MM.1S (cell line): ENCODE measurements at regions not wholly inside any gene's neighbourhood (a gene's known extent, or its start where the extent isn't known, plus 50 kb on each side); places are given as distances from the start of the nearest gene placed in this dataset.
"Not testable (repeated sequence)": the region's sequence is repeated elsewhere in the genome, so short reads cannot be mapped to it uniquely, and the experiment has no call there.

ENCODE experiments used
- DNase-seq: peaks from one replicate; pipeline ENCODE4 v3.0.0-alpha.2; 2015
- H2AFZ ChIP-seq: fragments of 300-600 bp; sonication (generic); 2 replicates; pipeline ENCODE4 v1.6.0; 2016; ENCODE audit warnings: antibody characterized with exemption, low read length
- H3F3A ChIP-seq: fragments of 300-600 bp; sonication (generic); 2 replicates; pipeline ENCODE4 v1.6.1; 2016; ENCODE audit warnings: mild to moderate bottlenecking, antibody characterized with exemption, low read length, moderate library complexity, mixed read lengths; ENCODE audit not compliant: insufficient read depth
- H3K27ac ChIP-seq: fragments of 300-600 bp; sonication (generic); 2 replicates; pipeline ENCODE4 v1.5.1; 2016; ENCODE audit warnings: mild to moderate bottlenecking, low read length
- H3K27me3 ChIP-seq: fragments of 300-600 bp; sonication (generic); replicated peaks from 2 replicates; pipeline ENCODE4 v1.6.0; 2016; ENCODE audit warnings: low read length; ENCODE audit not compliant: insufficient read depth
- H3K36me3 ChIP-seq: fragments of 300-600 bp; sonication (generic); replicated peaks from 2 replicates; pipeline ENCODE4 v1.6.1; 2016; ENCODE audit warnings: mild to moderate bottlenecking, low read length, mixed read lengths; ENCODE audit not compliant: insufficient read depth
- H3K4me1 ChIP-seq: fragments of 300-600 bp; sonication (generic); 2 replicates; pipeline ENCODE4 v1.6.1; 2016; ENCODE audit warnings: low read length, mixed read lengths
- H3K4me2 ChIP-seq: fragments of 300-600 bp; sonication (generic); 2 replicates; pipeline ENCODE4 v1.6.0; 2016; ENCODE audit warnings: low read depth, low read length
- H3K4me3 ChIP-seq: fragments of 300-600 bp; sonication (generic); 2 replicates; pipeline ENCODE4 v1.5.1; 2016; ENCODE audit warnings: low read length, mixed read lengths
- H3K79me2 ChIP-seq: fragments of 300-600 bp; sonication (generic); 2 replicates; pipeline ENCODE4 v1.6.1; 2016; ENCODE audit warnings: mixed run types, low read length, mixed read lengths
- H3K9ac ChIP-seq: fragments of 300-600 bp; sonication (generic); 2 replicates; pipeline ENCODE4 v1.6.1; 2016; ENCODE audit warnings: low read length, mixed read lengths
- H3K9me2 ChIP-seq: fragments of 300-600 bp; sonication (generic); replicated peaks from 2 replicates; pipeline ENCODE4 v1.6.1; 2016; ENCODE audit warnings: mild to moderate bottlenecking, low read length, mixed read lengths; ENCODE audit not compliant: insufficient read depth
- H3K9me3 ChIP-seq: fragments of 300-600 bp; sonication (generic); replicated peaks from 2 replicates; pipeline ENCODE4 v1.6.1; 2016; ENCODE audit warnings: mild to moderate bottlenecking, low read length, mixed read lengths; ENCODE audit not compliant: insufficient read depth
- H4K20me1 ChIP-seq: fragments of 300-600 bp; sonication (generic); 2 replicates; pipeline ENCODE4 v1.6.1; 2016; ENCODE audit warnings: mild to moderate bottlenecking, low read length, moderate library complexity, mixed read lengths; ENCODE audit not compliant: insufficient read depth
- CTCF ChIP-seq: fragments of 300-600 bp; sonication (generic); IDR thresholded peaks from 2 replicates; pipeline ENCODE4 v1.5.1; 2016; ENCODE audit warnings: antibody characterized with exemption, low read length, mixed read lengths
- EZH2 ChIP-seq: fragments of 300-600 bp; sonication (generic); optimal IDR thresholded peaks from 2 replicates; pipeline ENCODE3; 2017; ENCODE audit warnings: low read depth, mild to moderate bottlenecking, antibody characterized with exemption, low read length, mixed read lengths
- EZH2phosphoT487 ChIP-seq: fragments of 300-600 bp; sonication (generic); IDR thresholded peaks from 2 replicates; pipeline ENCODE4 v1.6.1; 2018; ENCODE audit warnings: antibody characterized with exemption, low read length

- H3K9me3 ChIP-seq: no peaks in the 10 kb centered on the region
- no peaks in the 10 kb centered on the region for H4K20me1 ChIP-seq
- H3K4me1 ChIP-seq: no peaks in the 10 kb centered on the region
- TF ChIP-seq EZH2phosphoT487 (no peak), EZH2 (no peak), CTCF (no peak)
- H2AFZ ChIP-seq: no peak overlapping the region
- no peak overlapping the region for H3K9ac ChIP-seq
- H3F3A ChIP-seq: no peaks in the 10 kb centered on the region
- no peaks in the 10 kb centered on the region for H3K9me2 ChIP-seq
- no peak for DNase-seq
- H3K27me3 ChIP-seq: no peaks in the 10 kb centered on the region
- H3K36me3 ChIP-seq: no peaks in the 10 kb centered on the region
- no peaks in the 10 kb centered on the region for H3K79me2 ChIP-seq
- H3K4me3 ChIP-seq: no peak overlapping the region
- no peak overlapping the region for H3K27ac ChIP-seq
- H3K4me2 ChIP-seq: no peak overlapping the region
Measured at GRCh38 chr5:115423051-115423450, 121.5 kb downstream of the FEM1C start.

DNA sequence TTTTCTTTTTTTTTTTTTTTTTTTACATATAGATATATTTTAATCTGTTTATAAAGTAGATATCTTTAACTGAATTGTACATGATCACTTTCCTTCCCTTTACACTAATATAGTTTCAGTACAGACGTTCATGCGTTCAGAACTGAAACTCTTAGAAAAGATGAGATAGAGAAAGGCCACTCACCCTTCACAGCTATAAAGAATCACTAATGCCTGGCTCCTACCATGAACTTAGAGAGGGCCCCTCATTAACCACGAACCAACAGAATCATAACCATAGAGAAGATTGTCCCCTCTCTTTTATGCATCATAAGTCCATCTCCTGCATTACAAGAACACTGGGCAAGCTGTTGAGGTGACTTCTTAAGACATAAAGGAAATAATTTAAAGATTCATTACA is 123.8 kb downstream of the FEM1C start:
- H3K4me3 ChIP-seq, H3K4me1 ChIP-seq, H3K27me3 ChIP-seq, H3F3A ChIP-seq, H3K9me2 ChIP-seq, H3K79me2 ChIP-seq, H3K27ac ChIP-seq, H2AFZ ChIP-seq, H3K4me2 ChIP-seq, H4K20me1 ChIP-seq, DNase-seq, H3K9ac ChIP-seq, H3K36me3 ChIP-seq, H3K9me3 ChIP-seq: not testable (repeated sequence)

- Histone ChIP-seq H3K79me2 (no peaks in the 10 kb centered on the region), H3K9ac (no peak overlapping the region), H4K20me1 (no peaks in the 10 kb centered on the region), H3K36me3 (no peaks in the 10 kb centered on the region), H3K27me3 (no peaks in the 10 kb centered on the region), H3K9me2 (no peaks in the 10 kb centered on the region), H3K27ac (no peak overlapping the region), H3K4me3 (no peak overlapping the region), H2AFZ (no peak overlapping the region), H3F3A (no peaks in the 10 kb centered on the region), H3K9me3 (no peaks in the 10 kb centered on the region), H3K4me1 (no peaks in the 10 kb centered on the region), H3K4me2 (no peak overlapping the region)
- DNase-seq: no peak
- no peak for TF ChIP-seq EZH2phosphoT487
- no peak for TF ChIP-seq EZH2
- no peak for TF ChIP-seq CTCF
Measured at GRCh38 chr5:115419846-115420585, 123.6 kb upstream of the CCDC112 start.

DNA sequence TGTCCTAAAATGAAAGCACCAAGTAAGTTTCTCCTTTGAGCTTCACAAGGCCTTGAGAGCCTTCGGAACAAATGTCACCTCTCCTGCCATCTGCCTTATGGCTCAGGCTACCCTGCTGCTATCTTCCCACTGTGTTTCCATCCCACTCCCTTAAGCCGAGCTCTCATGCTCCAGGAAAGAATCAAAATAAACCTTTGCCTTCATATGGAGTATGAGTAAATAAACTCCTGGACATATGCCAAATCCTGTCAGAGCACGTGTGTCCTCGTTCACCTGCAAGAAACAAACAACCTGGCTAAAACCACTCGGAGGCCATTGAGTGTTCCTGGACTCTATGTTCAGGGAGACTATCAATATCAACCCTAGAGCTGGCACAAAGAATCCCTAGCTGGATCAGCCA is 122.3 kb upstream of the CCDC112 start:
- Histone ChIP-seq H3K27me3 (no peaks in the 10 kb centered on the region), H3K36me3 (no peaks in the 10 kb centered on the region), H3K79me2 (no peaks in the 10 kb centered on the region), H3K4me1 (no peaks in the 10 kb centered on the region), H3K9me3 (no peaks in the 10 kb centered on the region), H2AFZ (no peak overlapping the region), H4K20me1 (no peaks in the 10 kb centered on the region), H3K9ac (no peak overlapping the region), H3K4me3 (no peak overlapping the region), H3F3A (no peaks in the 10 kb centered on the region), H3K27ac (no peak overlapping the region), H3K4me2 (no peak overlapping the region), H3K9me2 (no peaks in the 10 kb centered on the region)
- TF ChIP-seq EZH2 (no peak), EZH2phosphoT487 (no peak), CTCF (no peak)
- no peak for DNase-seq
